ENCODE measurements at regions not wholly inside any gene's neighbourhood (a gene's known extent, or its start where the extent isn't known, plus 50 kb on each side); places are given as distances from the start of the nearest gene placed in this dataset.

- TF ChIP-seq, protein P1, sequence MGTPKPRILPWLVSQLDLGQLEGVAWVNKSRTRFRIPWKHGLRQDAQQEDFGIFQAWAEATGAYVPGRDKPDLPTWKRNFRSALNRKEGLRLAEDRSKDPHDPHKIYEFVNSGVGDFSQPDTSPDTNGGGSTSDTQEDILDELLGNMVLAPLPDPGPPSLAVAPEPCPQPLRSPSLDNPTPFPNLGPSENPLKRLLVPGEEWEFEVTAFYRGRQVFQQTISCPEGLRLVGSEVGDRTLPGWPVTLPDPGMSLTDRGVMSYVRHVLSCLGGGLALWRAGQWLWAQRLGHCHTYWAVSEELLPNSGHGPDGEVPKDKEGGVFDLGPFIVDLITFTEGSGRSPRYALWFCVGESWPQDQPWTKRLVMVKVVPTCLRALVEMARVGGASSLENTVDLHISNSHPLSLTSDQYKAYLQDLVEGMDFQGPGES (IDR thresholded peaks at IDR 0.05), result no peak
- TF ChIP-seq HDAC2 (IDR thresholded peaks at IDR 0.05) (no peak), CHD2 (IDR thresholded peaks at IDR 0.05; ENCODE audit: borderline replicate concordance, low read depth, low read length) (no peak), DPF2 (IDR thresholded peaks at IDR 0.05) (no peak), ETV6 (conservative IDR thresholded peaks at IDR 0.05 in 1 of 2, IDR thresholded peaks at IDR 0.05 in 1 of 2; ENCODE audit: borderline replicate concordance in 1 of 2, low read depth in 1 of 2) (no peak)
Measured at GRCh38 chr18:38067086-38067485, 501.5 kb upstream of the CELF4 start (continued).

- FAIRE-seq (no peak), ATAC-seq (no peak), DNase-seq (ENCODE audit: low read depth, low spot score) (no peak)
- BruUV-seq (replicated peaks), result no TSS peak
- Histone ChIP-seq H3K4me2 (ENCODE audit: control insufficient read depth, insufficient read depth) (no peak overlapping the region), H3K79me2 (ENCODE audit: control insufficient read depth, insufficient read depth, low read length) (no peaks in the 10 kb centered on the region), H3K36me3 (ENCODE audit: control insufficient read depth in 2 of 2, insufficient read depth in 2 of 2, low read length in 1 of 2) (no peaks in the 10 kb centered on the region), H2AFZ (ENCODE audit: control insufficient read depth, low read depth, low read length) (no peak overlapping the region), H3K27me3 (replicated peaks in 1 of 2; ENCODE audit: control insufficient read depth in 2 of 2, insufficient read depth in 2 of 2, low read length in 1 of 2) (no peaks in the 10 kb centered on the region), H3K9me3 (replicated peaks; ENCODE audit: control insufficient read depth, insufficient read depth, low read length) (no peaks in the 10 kb centered on the region), H3K4me1 (ENCODE audit: control insufficient read depth, insufficient read depth, low read length) (no peaks in the 10 kb centered on the region), H3K4me3 (no peak overlapping the region), H4K20me1 (ENCODE audit: control insufficient read depth, insufficient read depth) (no peaks in the 10 kb centered on the region), H3K27ac (ENCODE audit: control insufficient read depth, insufficient read depth) (no peak overlapping the region), H3K9ac (ENCODE audit: control insufficient read depth, insufficient read depth, low read length) (no peak overlapping the region)
- ChIA-PET CTCF (no interaction called here), RAD21 (ENCODE audit: unreplicated experiment) (no interaction called here), POLR2A (no interaction called here), SMC1A (ENCODE audit: uncharacterized antibody, unreplicated experiment) (no interaction called here)
- 49% methylated on average over 3 of the region's 3 CpGs for WGBS (ENCODE audit: insufficient coverage, insufficient replicate concordance, low lambda C conversion rate, missing lambda C conversion rate)
- in situ Hi-C loops (cut with MboI), result no loop called here
- intact Hi-C loops (cut with micrococcal nuclease; ENCODE audit: unreplicated experiment), result no loop called here
- TF ChIP-seq HCFC1 (IDR thresholded peaks at IDR 0.05; ENCODE audit: low read length), result no peak
- no peak for TF ChIP-seq NFYB (IDR thresholded peaks at IDR 0.05; ENCODE audit: insufficient read depth, low read depth, low read length)
- TF ChIP-seq ZSCAN29 (IDR thresholded peaks at IDR 0.05), result no peak
- no peak for TF ChIP-seq MEF2A (IDR thresholded peaks at IDR 0.05; ENCODE audit: insufficient read depth, low read depth, low read length)
- TF ChIP-seq JUNB (IDR thresholded peaks at IDR 0.05), result no peak
- no peak for TF ChIP-seq BHLHE40 (IDR thresholded peaks at IDR 0.05; ENCODE audit: borderline replicate concordance in 1 of 2, low read depth in 2 of 2, low read length in 1 of 2)
- TF ChIP-seq ESRRA (IDR thresholded peaks at IDR 0.05; ENCODE audit: low read length), result no peak
- TF ChIP-seq MTA2 (IDR thresholded peaks at IDR 0.05; ENCODE audit: low read depth), result no peak
- TF ChIP-seq EP300 (IDR thresholded peaks at IDR 0.05; ENCODE audit: borderline replicate concordance in 1 of 2, control insufficient read depth in 1 of 2, low read depth in 2 of 2, low read length in 2 of 2), result no peak
- TF ChIP-seq, protein P2, sequence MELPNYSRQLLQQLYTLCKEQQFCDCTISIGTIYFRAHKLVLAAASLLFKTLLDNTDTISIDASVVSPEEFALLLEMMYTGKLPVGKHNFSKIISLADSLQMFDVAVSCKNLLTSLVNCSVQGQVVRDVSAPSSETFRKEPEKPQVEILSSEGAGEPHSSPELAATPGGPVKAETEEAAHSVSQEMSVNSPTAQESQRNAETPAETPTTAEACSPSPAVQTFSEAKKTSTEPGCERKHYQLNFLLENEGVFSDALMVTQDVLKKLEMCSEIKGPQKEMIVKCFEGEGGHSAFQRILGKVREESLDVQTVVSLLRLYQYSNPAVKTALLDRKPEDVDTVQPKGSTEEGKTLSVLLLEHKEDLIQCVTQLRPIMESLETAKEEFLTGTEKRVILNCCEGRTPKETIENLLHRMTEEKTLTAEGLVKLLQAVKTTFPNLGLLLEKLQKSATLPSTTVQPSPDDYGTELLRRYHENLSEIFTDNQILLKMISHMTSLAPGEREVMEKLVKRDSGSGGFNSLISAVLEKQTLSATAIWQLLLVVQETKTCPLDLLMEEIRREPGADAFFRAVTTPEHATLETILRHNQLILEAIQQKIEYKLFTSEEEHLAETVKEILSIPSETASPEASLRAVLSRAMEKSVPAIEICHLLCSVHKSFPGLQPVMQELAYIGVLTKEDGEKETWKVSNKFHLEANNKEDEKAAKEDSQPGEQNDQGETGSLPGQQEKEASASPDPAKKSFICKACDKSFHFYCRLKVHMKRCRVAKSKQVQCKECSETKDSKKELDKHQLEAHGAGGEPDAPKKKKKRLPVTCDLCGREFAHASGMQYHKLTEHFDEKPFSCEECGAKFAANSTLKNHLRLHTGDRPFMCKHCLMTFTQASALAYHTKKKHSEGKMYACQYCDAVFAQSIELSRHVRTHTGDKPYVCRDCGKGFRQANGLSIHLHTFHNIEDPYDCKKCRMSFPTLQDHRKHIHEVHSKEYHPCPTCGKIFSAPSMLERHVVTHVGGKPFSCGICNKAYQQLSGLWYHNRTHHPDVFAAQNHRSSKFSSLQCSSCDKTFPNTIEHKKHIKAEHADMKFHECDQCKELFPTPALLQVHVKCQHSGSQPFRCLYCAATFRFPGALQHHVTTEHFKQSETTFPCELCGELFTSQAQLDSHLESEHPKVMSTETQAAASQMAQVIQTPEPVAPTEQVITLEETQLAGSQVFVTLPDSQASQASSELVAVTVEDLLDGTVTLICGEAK (IDR thresholded peaks at IDR 0.05; ENCODE audit: borderline replicate concordance), result no peak
- no peak for TF ChIP-seq CTCF (IDR thresholded peaks at IDR 0.05 in 2 of 3, conservative IDR thresholded peaks at IDR 0.05 in 1 of 3; ENCODE audit: control insufficient read depth in 2 of 3, extremely low read depth in 1 of 3, insufficient read depth in 1 of 3, low read depth in 3 of 3, low read length in 3 of 3)
Measured at GRCh38 chr18:38052879-38053590, 487.4 kb upstream of the CELF4 start.

Data from GM12878 (cell line).